A673 (cell line): ENCODE measurements at regions not wholly inside any gene's neighbourhood (a gene's known extent, or its start where the extent isn't known, plus 50 kb on each side); places are given as distances from the start of the nearest gene placed in this dataset.

Experiments
- BruUV-seq: library from RNA; stranded (reverse); fragments of 400-500 nt; replicated peaks from 2 replicates; lab custom pipeline; 2021; lab: Mats Ljungman, UMichigan
- CTCF ChIA-PET: fragments of 300-600 bp; sonication (Branson Sonifier 250); formaldehyde crosslinking; loops from one replicate; lab custom pipeline; 2022; ENCODE audit warnings: antibody characterized with exemption; lab: Charles Lee
- POLR2A ChIA-PET: fragments of 300-600 bp; sonication (Branson Sonifier 250); formaldehyde crosslinking; loops from one replicate; lab custom pipeline; 2022; ENCODE audit warnings: antibody characterized with exemption; ENCODE audit not compliant: low non-redundant PET; lab: Charles Lee
- DNase-seq: peaks from one replicate; pipeline ENCODE4 v3.0.0-alpha.2; 2015; ENCODE audit warnings: low spot score
- H3K27ac ChIP-seq: fragments of 200-600 bp; sonication (generic); 2 replicates; pipeline ENCODE4 v1.5.1; 2016; ENCODE audit warnings: mixed run types, low read depth, mild to moderate bottlenecking, mixed read lengths, antibody characterized with exemption, low read length; ENCODE audit not compliant: poor library complexity, severe bottlenecking
- H3K27me3 ChIP-seq: fragments of 200-600 bp; sonication (generic); replicated peaks from 2 replicates; pipeline ENCODE4 v1.6.1; 2017; ENCODE audit warnings: mixed run types, low read depth, mild to moderate bottlenecking, mixed read lengths, antibody characterized with exemption, low read length; ENCODE audit not compliant: insufficient read depth, poor library complexity
- H3K36me3 ChIP-seq: fragments of 200-600 bp; sonication (generic); 2 replicates; pipeline ENCODE4 v1.6.1; 2016; ENCODE audit warnings: mixed run types, mild to moderate bottlenecking, mixed read lengths, antibody characterized with exemption, low read length; ENCODE audit not compliant: insufficient read depth, poor library complexity, severe bottlenecking
- H3K4me1 ChIP-seq: fragments of 200-600 bp; sonication (generic); 2 replicates; pipeline ENCODE4 v1.6.1; 2017; ENCODE audit warnings: mixed run types, mild to moderate bottlenecking, mixed read lengths, antibody characterized with exemption, low read length; ENCODE audit not compliant: insufficient read depth, poor library complexity, severe bottlenecking
- H3K4me3 ChIP-seq: fragments of 200-600 bp; sonication (generic); 2 replicates; pipeline ENCODE4 v1.5.1; 2016; ENCODE audit warnings: low read depth, mixed run types, mild to moderate bottlenecking, mixed read lengths, low read length; ENCODE audit not compliant: poor library complexity, severe bottlenecking
- H3K9me3 ChIP-seq: fragments of 200-600 bp; sonication (generic); 2 replicates; pipeline ENCODE4 v1.6.1; 2016; ENCODE audit warnings: mixed run types, low read depth, mild to moderate bottlenecking, mixed read lengths, antibody characterized with exemption, low read length; ENCODE audit not compliant: poor library complexity, severe bottlenecking
- CTCF ChIP-seq: fragments of 300-800, 200-600 bp; sonication (generic); conservative IDR thresholded peaks from 2 replicates; pipeline ENCODE4 v1.5.1; 2017; ENCODE audit warnings: low read depth, mild to moderate bottlenecking, antibody characterized with exemption, low read length, moderate library complexity, mixed read lengths
- EZH2 ChIP-seq: fragments of 200-600 bp; sonication (generic); IDR thresholded peaks from 2 replicates; pipeline ENCODE4 v1.6.1; 2017; ENCODE audit warnings: borderline replicate concordance, low read depth, mild to moderate bottlenecking, mixed read lengths, antibody characterized with exemption, low read length; ENCODE audit not compliant: poor library complexity, severe bottlenecking
- intact Hi-C: fragments of 100-400 bp; cut with micrococcal nuclease; formaldehyde crosslinking; loops from one replicate; pipeline ENCODE4 v1.10.0; 2022; ENCODE audit not compliant: unreplicated experiment

DNA sequence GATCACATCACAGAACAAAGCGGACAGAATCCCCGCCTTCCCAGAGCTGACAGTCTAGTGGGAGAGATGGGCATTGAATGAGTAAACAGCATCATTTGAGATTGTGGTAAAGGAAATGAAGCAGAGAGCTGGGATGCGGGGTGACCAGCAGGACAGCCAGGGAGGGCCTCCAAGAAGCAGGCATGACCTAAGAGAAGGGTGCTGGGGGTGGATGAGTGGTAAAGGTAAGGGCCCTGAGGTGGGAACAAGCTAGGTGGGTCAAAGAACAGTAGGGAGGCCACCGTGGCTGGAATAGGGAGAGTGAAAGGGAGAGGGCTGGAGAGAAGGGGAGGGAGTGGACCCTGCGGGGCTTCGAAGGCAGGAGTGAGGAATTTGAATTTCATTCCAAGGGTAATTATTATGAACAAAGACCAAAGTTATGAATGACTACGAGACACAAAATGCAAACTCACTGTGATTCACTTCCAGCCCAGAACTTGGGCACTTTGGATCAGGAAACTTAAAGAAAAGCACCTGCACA, 61.4 kb downstream of the CEBPB start:
- H3K27ac ChIP-seq = no peak overlapping the region
- no peak for TF ChIP-seq EZH2
- TF ChIP-seq CTCF = no peak

GRCh38 chr20:50252701-50253100, 62.1 kb downstream of the CEBPB start:
- Histone ChIP-seq H3K4me3 (no peak overlapping the region), H3K27me3 (no peaks in the 10 kb centered on the region), H3K9me3 (no peaks in the 10 kb centered on the region), H3K36me3 (no peaks in the 10 kb centered on the region), H3K4me1 (no peaks in the 10 kb centered on the region), H3K27ac (no peak overlapping the region)
- TF ChIP-seq EZH2 = no peak
- no peak for TF ChIP-seq CTCF
- POLR2A ChIA-PET = no interaction called here
- no TSS peak for BruUV-seq
- no peak for DNase-seq
- intact Hi-C loops = no loop called here
- CTCF ChIA-PET = no interaction called here

More for the DNA sequence above, 61.4 kb downstream of the CEBPB start:
- Histone ChIP-seq H3K4me1 (no peaks in the 10 kb centered on the region), H3K27me3 (no peaks in the 10 kb centered on the region), H3K4me3 (no peak overlapping the region), H3K36me3 (no peaks in the 10 kb centered on the region), H3K9me3 (no peaks in the 10 kb centered on the region)
- intact Hi-C loops = no loop called here
- POLR2A ChIA-PET = no interaction called here
- BruUV-seq = no TSS peak
- CTCF ChIA-PET = no interaction called here
- DNase-seq = no peak

DNA sequence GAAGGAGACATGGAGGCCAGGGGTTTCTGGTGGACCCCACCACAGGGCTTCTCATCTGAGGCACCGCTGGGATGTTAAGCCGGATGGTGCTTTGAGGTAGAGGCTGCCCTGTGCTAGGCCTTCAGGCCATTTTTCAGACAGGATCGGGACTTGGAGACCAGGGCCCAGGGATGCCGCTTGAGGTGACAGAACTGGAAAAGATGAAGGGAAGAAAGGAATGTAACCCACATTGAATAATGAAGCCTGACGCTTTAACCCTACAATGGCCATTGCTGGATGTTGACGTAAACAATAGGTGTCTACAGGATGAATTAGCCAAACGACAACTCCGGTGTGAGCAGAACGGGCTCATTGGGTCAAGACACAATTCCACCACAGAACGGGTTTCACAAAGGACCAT, 62.5 kb downstream of the CEBPB start:
- Histone ChIP-seq H3K36me3 (no peaks in the 10 kb centered on the region), H3K4me3 (no peak overlapping the region), H3K27ac (no peak overlapping the region), H3K27me3 (no peaks in the 10 kb centered on the region), H3K9me3 (no peaks in the 10 kb centered on the region), H3K4me1 (no peaks in the 10 kb centered on the region)
- BruUV-seq = no TSS peak
- DNase-seq = no peak
- intact Hi-C loops = no loop called here
- TF ChIP-seq EZH2 (no peak), CTCF (no peak)
- POLR2A ChIA-PET = no interaction called here
- CTCF ChIA-PET = no interaction called here
